ENCODE measurements at regions not wholly inside any gene's neighbourhood (a gene's known extent, or its start where the extent isn't known, plus 50 kb on each side); places are given as distances from the start of the nearest gene placed in this dataset.

DNA sequence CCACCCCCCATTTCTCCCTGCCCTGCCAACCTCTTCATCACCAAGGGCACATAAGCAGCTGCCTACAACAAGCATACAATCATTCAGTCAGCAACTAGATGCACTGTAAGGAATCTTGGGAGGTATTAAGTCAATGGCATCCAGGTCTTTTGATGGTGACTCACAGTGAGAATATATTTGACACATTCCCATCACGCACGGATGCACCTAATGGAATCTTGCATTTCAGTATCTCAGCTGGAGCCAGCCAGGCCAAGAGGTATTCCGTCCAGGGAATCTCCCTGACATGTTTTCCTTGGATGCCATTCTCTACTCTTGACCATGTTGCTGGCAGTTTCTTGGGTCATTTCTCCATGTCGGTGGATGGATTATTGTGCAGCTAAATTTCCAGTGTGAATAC, 73.9 kb upstream of the CAPRIN2 start:
- DNase-seq (ENCODE audit: low read depth in 2 of 3, low spot score in 1 of 3), result no peak

DNA sequence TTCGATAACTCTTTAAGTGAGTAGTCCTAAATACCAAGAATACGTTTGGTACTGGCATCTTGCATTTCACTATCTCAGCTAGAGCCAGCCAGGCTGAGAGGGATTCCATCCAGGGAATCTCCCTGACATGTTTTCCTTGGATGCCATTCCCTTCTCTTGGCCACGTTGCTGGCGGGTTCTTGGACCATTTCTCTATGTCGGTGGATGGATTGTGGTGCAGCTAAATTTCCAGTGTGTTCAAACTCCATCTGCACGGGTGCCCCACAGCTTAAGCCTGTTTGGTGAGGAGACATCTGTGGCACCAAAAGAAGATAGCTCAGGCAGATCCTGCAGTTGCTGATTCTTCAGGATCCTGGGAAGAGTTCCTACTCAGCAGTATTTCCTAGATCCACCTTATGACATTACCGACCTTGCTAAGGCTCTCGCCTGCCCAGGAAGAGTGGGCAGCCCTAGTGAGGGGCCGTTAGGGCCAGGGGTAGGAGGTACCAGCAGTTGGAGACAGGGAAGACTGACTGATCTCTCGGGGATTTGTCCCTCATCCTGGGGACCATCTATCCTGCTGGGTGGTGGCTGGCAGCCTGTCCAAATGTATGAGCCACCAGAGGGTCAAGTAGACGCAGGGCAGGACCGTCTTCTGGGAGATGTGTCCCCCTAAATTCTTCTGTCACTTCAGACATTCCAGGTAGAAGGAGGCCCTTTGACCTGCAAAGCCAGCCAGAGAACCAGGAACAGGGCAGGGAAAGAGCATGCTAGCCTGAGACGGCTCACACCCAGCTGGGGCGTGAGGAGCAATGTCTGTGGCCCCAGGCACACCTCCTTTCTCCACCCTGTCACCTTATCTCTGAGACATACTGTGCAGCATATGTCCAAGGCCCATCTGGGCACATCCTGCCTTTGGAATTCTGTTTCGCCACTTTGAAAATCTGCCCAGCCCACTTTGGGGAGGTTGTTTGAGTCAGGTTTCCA, 72.6 kb upstream of the CAPRIN2 start:
- DNase-seq (ENCODE audit: low read depth in 2 of 3, low spot score in 1 of 3), result no peak

DNA sequence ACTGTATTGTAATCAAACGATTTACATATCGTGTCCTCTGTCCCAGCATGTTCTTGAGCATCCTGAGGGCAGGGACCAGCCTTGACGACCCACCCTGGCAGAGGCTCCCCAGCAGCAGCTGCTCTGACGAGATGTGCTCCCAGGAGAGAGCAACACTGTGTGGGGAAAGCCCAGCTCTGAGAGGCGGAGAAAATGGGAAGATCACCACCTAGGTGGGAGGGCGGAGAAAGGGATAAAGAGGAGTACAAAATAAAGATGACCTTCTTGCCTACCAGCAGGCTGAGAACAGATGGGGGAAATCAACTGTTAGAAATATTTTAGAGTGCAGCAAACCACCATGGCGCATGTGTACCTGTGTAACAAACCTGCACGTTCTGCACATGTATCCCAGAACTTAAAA, 71.5 kb upstream of the CAPRIN2 start:
- DNase-seq (ENCODE audit: low read depth in 2 of 3, low spot score in 1 of 3), result no peak

DNA sequence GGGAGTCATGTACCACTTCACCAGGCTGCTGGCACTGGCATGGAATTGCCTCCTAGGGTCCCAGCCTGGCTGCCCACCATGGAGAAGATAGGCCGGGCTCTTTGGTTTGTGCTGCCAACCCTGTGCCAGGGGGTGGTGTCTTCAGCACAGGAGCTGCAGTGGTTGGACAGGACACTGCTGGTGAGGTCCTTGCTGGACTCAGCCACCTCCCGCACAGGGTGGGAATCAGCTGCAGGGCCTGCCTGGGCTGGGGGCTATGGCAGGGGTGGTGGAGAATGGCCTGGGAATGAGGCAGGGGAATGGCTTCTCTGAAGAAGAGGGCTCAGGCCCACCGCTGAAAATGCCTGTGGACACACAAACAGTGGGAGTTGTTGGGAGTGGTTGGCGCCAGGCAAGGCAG, 70.6 kb upstream of the CAPRIN2 start:
- DNase-seq (ENCODE audit: low read depth in 2 of 3, low spot score in 1 of 3), result no peak

DNA sequence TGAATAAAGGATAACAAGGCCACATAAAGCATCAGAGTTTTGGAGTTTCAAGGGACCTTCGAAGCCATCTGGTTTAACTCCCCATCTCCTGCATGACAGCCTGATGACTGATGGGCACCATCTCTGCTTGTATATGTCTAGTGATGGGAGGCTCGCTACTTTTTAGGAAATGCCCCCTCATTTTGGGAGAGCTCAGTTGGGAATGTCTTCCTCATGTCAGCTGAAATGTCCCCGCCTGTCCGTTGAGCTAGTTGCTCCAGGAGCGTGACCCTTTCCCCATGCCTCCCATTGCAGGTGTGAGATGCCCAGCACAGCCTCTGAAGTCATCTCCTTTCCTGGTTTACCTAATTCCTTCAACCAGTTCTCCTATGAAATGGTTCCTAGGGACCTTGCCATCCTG, 69.6 kb upstream of the CAPRIN2 start:
- DNase-seq (ENCODE audit: low read depth in 2 of 3, low spot score in 1 of 3), result no peak

DNA sequence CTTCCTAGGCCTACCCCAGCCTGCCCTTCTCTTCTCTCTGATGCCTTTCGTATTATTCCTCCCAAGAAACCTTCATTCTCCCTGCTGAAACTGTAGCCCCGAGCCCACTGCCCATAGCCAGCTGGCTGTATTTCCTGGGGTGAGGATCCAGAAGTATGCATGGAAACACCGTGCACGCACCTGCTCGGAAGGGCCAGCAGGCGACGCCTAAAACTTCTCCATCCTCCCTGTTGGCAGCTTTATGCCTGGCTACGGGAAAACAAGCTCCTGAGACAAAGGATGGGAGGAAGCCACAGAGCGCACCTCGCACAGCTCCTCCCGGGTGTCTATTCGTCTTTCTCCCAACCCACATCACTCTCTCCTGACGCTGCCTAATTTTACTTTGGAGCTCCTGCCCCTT, 69.0 kb upstream of the CAPRIN2 start:
- no peak for DNase-seq (ENCODE audit: low read depth in 2 of 3, low spot score in 1 of 3)

DNA sequence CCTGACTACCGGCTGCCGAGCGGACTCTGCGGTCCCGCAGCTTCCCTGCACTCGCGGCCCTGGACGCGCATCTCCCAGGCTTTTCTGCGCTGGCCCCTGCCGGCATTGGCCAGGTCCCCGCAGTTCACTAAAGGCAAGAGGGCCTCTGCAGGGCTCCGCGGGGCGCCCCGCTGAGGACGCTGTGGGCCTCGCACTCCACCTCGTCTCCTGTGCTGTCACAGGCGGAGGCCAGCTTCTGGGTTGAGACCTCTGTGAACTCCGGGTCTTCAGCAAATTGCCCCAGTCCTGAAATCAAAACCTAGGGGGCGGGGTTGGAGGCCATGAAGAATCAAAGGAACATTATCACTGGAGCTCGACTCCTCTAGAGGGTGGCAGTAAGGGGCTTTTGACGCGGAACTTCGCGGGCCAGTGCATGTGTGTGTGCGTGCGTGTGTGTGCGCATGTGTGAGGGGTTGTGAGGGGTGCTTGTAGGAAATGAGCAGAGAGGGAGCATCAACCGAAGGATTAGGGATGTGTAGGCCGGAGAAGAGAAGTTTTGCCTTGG, 68.5 kb upstream of the CAPRIN2 start:
- peak in 2 of 3 donors; percentile 8 to 34 for DNase-seq (ENCODE audit: low read depth in 2 of 3, low spot score in 1 of 3)

DNA sequence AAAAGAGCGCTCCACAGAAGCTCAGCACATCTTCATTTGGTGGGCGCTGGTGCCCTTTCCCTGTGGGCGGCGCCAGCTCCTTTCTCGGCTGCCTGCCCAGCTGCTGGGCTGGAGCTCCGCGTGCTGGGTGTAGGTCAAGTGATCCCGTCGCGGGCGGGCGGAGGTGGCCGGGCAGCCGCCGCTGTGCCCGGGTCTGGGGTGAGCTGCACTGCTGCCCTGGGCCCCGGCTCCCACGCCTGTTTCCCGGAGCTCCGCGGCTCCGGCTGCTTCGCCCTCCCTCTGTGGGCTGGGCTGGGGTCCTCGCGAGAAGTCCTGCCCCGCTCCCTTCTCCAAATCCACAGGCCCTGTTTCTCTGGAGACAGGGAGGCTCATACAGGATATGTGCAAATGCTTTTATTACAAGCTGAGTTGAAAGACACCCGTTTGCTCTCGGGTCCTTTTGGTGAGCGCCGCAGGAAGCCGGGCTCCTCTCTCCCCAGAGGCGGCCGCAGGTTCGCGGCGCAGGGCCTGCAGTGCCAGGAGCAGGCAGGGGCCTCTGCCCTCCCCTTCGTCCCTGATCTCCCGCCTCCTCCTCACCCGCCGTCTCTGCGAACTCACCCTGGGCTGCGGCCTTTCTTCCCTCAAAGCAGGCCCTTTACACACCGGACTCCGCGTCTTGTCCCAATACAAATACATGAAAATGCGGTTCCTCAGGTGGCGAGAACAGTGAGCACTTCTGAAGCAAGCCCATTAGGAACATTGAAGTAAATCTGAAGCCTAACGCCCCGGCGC, 67.8 kb upstream of the CAPRIN2 start:
- DNase-seq (ENCODE audit: low read depth in 2 of 3, low spot score in 1 of 3), result peak in 1 of 3 donors; percentile 11

DNA sequence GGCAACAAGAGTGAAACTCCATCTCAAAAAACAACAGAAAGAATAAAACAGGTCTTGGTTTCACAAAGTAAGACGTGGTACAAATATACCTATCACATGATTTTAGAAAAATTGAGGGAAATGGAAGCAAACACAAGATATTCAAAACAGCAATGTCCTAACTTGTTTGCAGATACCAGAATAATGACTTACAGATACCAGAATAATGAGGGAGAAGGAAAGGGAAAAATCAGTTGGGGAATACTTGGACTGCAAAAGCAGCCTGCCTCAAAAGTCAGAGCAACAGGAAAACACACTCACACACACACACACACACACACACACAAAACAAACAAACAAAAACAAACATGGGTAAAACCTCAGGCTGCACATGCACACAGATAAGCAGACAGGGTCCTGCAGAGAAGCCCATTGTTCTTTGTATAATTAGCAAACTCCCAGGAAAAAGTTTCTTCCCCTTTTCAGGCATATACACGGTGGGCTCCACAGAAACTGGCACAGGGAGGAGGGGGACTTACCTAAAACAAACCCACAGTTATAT, 65.7 kb upstream of the CAPRIN2 start:
- DNase-seq (ENCODE audit: low read depth in 2 of 3, low spot score in 1 of 3), result no peak

DNA sequence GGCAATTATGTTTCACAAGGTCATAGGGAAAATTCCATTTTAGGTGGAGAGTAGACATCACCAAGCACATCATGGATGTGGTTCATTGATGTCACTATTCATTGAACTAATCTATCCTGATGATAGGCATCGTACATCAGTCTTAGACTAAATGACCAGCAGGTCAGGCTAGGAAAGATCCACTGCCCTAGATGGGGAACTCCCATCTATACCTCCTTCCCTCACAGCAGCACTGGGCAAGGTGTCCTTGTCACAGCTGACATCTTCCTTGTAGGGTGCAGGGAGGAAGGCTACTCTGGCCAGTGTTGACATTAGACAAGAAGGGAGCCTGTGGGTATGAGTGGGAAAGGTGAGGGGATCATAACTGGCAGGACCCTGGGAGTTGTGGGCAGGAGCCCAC, 63.8 kb upstream of the CAPRIN2 start:
- DNase-seq (ENCODE audit: low read depth in 2 of 3, low spot score in 1 of 3), result no peak

DNA sequence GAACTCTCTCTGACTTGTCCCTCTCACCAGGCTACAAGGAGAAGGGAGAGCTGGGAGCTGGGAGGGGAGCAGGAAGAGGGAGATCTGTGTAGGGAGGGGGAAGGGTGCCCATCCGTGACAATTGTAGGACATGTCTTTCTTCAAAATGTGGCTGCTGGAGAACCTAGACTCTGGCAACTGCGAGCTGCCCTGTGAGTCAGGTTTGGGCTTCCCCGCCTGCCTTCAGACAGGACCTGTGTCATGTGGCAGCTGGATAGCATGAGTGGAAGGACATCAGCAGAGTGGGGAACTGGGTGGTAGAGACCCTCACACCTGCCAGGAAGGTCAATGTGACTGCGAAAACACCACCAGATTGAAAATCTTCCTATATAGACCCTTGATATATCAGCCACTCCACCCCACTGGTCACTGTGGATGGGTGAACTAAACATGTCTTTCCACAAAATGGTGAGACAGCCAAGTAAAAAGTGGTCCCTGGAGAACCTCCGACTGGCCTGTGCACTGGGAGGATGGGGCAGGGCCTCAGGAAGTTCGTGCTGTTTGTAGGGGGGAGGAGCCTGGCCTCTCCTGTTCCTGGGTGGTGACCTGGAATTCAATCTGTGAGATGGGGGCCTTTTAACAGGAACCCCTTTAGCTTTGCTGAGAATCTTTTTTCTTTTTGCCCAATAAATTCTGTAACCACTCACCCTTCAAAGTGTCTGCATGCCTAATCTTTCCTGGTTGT, 62.2 kb upstream of the CAPRIN2 start:
- DNase-seq (ENCODE audit: low read depth in 2 of 3, low spot score in 1 of 3), result no peak

DNA sequence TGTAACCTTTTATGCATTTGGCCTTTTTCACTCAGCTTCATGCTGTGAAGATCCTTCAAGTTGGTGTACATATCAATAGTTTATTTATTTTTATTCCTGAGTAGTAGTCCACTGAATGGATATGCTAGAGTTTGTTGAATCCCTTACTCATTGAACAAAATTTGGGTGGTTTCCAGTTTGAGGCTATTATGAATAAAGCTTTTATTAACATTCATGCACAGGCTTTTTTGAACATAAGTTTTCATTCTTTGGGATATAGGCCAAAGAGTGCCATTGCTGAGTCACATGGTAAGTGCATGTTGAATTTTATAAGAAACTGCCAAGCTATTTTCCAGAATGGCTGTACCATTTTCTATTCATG, 59.5 kb upstream of the CAPRIN2 start:
- DNase-seq (ENCODE audit: low read depth in 2 of 3, low spot score in 1 of 3), result no peak

DNA sequence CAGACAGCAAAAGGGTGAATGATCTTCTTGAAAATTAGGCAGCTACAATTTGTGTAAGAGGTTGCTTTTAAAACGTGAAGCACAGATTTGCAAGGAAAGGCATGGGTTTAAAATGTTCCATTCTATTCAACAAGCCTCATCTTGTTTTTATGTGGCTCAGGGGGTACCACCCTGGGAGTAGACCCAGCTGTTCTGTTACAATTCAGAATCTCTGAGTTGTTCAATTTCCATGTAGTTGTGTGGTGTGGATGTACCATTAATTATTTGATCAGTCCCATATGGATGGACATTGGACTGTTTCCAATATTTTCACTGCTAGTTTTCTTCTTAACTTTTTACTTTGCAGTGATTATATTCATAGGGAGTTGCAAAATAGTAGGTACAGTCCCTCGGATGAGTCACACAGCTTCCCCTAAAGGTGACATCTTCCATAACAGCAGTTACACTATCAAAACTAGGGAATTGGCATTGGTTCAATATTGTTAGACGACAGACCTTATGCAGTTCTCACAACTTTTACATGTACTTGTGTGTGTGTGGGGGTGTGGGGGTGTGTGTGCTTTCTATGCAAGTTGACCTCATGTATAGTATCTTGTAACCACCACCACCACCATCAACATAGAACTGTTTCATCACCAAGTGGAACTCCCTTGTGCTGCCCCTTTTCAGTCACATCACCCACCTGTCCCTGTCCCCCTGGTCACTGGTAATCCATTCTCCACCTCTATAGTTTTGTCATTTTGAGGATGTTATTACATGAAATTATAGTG, 59.0 kb upstream of the CAPRIN2 start:
- DNase-seq (ENCODE audit: low read depth in 2 of 3, low spot score in 1 of 3), result no peak

DNA sequence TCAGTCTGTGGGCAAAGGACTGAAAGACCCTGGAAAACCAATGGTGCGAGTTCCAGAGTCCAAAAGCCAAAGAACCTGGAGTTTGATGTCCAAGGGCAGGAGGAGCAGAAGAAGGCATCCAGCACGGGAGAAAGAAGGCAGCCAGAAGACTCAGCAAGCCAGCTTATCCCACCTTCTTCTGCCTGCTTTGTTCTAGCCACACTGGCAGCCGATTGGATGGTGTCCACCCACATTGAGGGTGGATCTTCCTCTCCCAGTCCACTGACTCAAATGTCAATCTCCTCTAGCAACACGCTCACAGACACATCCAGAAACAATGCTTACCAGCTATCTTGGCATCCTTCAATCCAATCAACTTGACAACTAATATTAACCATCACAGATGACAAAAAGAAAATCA, 57.2 kb upstream of the CAPRIN2 start:
- no peak for DNase-seq (ENCODE audit: low read depth in 2 of 3, low spot score in 1 of 3)

DNA sequence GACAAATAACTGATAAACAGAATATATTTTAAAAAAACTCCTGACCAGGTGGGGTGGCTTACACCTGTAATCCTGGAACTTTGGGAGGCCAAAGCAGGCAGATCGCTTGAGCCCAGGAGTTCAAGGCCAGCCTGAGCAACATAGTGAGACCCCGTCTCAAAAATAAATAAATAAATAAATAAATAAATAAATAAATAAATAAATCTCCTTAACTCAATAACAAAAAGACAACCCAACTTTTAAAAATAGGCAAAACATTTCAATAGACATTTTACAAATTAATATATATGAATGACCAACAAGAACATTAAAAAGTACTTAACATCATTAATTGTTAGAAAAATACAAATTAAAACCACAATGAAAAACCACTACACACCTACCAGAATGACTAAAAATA, 56.2 kb upstream of the CAPRIN2 start:
- no peak for DNase-seq (ENCODE audit: low read depth in 2 of 3, low spot score in 1 of 3)

DNA sequence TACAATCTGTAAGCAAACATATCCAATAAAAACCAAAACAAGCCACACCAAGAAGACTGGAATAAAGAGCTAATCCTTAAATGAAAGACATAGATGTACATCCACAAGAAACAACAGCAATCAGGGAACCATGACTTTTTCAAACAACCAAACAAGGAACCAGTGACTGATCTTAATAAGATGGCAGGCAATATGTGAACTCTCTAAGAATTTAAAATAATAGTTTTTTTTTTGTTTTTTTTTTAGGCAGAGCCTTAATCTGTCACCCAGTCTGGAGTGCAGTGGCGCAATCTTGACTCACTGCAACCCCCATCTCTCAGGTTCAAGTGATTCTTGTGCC, 52.9 kb upstream of the CAPRIN2 start:
- no peak for DNase-seq (ENCODE audit: low read depth in 2 of 3, low spot score in 1 of 3)

DNA sequence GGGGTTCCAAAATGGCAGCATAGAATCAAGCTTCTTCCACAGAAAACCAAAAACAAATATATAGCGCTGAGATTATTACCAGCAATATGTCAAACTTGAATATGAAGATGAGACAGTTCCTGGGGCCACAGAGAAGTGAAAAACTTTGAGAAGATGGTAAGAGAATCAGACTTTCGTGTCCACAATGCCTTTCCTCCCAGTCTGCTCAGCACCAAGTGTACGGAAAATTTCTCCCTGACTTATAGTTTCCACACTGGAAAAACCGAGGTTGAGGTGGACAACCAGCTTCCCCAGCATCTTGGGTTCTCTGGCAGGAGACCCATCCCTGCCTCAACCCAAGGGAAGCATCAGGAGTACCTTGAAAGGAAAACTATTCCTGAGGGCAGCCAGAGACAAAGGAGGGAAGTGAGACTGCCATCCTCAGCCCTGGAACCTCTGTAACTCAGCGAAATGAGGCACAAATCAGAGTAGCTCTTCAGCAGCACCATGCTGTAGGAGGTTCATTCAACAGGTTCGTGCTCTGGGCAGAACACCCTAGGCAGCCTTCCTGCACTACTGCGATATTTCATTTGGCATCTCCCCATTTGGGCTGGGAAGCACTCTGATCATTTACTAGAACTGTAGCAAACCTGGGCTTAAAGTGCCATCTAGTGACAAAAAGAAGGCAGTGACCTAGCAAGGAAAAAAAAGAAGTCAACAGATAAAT, 52.4 kb upstream of the CAPRIN2 start:
- DNase-seq (ENCODE audit: low read depth in 2 of 3, low spot score in 1 of 3), result peak in 1 of 3 donors; percentile 24

DNA sequence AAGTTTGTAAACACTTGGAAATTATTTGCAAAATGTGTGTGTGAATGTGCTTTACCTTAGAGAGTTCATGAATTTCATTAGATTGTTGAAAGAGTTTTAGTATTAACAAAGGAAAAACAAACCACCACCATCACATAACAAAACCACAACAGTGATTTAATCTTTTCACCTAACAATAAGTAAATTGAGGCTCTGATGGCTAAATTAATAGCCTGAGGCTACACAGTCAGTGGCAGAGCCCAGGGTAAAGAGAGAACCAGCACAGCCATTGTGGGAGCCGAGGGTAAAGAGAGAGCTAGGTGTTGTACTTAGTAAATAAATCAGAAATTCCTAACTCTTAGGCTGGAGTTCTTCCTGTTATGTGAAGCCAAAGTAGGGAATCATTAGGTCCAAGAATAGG, 51.2 kb upstream of the CAPRIN2 start:
- DNase-seq (ENCODE audit: low read depth in 2 of 3, low spot score in 1 of 3), result no peak

All from stimulated activated CD4-positive, alpha-beta T cell treated with anti-CD3 and anti-CD28 coated beads, Interleukin-12 subunit alpha, Interleukin-12 subunit beta, amount 100 ng/mL, for 48 hours (primary cell).